ENCODE measurements at regions not wholly inside any gene's neighbourhood (a gene's known extent, or its start where the extent isn't known, plus 50 kb on each side); places are given as distances from the start of the nearest gene placed in this dataset.

DNA sequence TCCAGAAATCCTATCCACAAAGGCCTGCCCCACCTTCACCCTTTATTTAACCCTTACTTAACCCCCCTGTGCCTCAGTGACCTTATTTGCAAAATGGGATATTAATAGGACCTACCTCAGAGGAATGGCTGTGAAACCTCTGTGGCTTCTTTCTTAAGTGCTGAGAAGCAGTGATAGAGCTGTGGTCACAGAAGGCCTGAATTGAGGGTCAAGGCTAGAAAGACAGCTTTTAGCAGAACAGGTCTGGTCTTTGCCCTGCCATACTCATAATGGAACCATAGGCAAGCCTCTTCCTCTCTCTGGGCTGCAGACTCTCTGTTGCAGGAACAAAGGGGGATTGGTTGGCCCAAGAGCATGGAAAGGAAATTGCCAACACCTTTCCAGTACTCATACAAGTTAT is 63.5 kb upstream of the MAMLD1 start (continued):
- TF ChIP-seq, protein P1, sequence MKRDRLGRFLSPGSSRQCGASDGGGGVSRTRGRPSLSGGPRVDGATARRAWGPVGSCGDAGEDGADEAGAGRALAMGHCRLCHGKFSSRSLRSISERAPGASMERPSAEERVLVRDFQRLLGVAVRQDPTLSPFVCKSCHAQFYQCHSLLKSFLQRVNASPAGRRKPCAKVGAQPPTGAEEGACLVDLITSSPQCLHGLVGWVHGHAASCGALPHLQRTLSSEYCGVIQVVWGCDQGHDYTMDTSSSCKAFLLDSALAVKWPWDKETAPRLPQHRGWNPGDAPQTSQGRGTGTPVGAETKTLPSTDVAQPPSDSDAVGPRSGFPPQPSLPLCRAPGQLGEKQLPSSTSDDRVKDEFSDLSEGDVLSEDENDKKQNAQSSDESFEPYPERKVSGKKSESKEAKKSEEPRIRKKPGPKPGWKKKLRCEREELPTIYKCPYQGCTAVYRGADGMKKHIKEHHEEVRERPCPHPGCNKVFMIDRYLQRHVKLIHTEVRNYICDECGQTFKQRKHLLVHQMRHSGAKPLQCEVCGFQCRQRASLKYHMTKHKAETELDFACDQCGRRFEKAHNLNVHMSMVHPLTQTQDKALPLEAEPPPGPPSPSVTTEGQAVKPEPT (CRISPR knock-in tag; IDR thresholded peaks at IDR 0.05; ENCODE audit: low read depth): no peak
- TF ChIP-seq CSRNP2 (CRISPR knock-in tag; conservative IDR thresholded peaks at IDR 0.05; ENCODE audit: low read depth) (no peak), KMT2A (CRISPR knock-in tag; IDR thresholded peaks at IDR 0.05) (no peak), ZNF773 (CRISPR knock-in tag; IDR thresholded peaks at IDR 0.05; ENCODE audit: borderline replicate concordance) (no peak), ZNF501 (CRISPR knock-in tag; IDR thresholded peaks at IDR 0.05) (no peak), SIN3B (IDR thresholded peaks at IDR 0.05; ENCODE audit: low read length) (no peak), ZIK1 (CRISPR knock-in tag; IDR thresholded peaks at IDR 0.05; ENCODE audit: borderline replicate concordance, low read depth) (no peak), ZNF354B (CRISPR knock-in tag; IDR thresholded peaks at IDR 0.05) (no peak), NR2F2 (IDR thresholded peaks at IDR 0.05; ENCODE audit: borderline replicate concordance, low read depth) (no peak), ZNF878 (CRISPR knock-in tag; IDR thresholded peaks at IDR 0.05) (no peak)
- TF ChIP-seq, protein P2, sequence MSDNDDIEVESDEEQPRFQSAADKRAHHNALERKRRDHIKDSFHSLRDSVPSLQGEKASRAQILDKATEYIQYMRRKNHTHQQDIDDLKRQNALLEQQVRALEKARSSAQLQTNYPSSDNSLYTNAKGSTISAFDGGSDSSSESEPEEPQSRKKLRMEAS (IDR thresholded peaks at IDR 0.05): no peak
- TF ChIP-seq, protein P3, sequence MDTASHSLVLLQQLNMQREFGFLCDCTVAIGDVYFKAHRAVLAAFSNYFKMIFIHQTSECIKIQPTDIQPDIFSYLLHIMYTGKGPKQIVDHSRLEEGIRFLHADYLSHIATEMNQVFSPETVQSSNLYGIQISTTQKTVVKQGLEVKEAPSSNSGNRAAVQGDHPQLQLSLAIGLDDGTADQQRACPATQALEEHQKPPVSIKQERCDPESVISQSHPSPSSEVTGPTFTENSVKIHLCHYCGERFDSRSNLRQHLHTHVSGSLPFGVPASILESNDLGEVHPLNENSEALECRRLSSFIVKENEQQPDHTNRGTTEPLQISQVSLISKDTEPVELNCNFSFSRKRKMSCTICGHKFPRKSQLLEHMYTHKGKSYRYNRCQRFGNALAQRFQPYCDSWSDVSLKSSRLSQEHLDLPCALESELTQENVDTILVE (CRISPR knock-in tag; IDR thresholded peaks at IDR 0.05): no peak

Data from HepG2 (cell line).